ENCODE measurements at regions not wholly inside any gene's neighbourhood (a gene's known extent, or its start where the extent isn't known, plus 50 kb on each side); places are given as distances from the start of the nearest gene placed in this dataset.

- TF ChIP-seq MYBL2 (IDR thresholded peaks at IDR 0.05; ENCODE audit: low read depth) (no peak), MYBL2 (CRISPR knock-in tag; IDR thresholded peaks at IDR 0.05; ENCODE audit: borderline replicate concordance) (no peak), ASH1L (IDR thresholded peaks at IDR 0.05; ENCODE audit: borderline replicate concordance, low read depth, partially characterized antibody) (no peak), ATF3 (IDR thresholded peaks at IDR 0.05) (no peak), ATF3 (CRISPR knock-in tag; conservative IDR thresholded peaks at IDR 0.05) (no peak), ZBTB11 (CRISPR knock-in tag; IDR thresholded peaks at IDR 0.05) (no peak), RFX1 (IDR thresholded peaks at IDR 0.05) (no peak), RBM14 (IDR thresholded peaks at IDR 0.05; ENCODE audit: borderline replicate concordance, insufficient read depth, low read depth, low read length) (no peak), NFE2L1 (tag; IDR thresholded peaks at IDR 0.05; ENCODE audit: borderline replicate concordance, low read depth) (no peak), CTCFL (IDR thresholded peaks at IDR 0.05; ENCODE audit: borderline replicate concordance, insufficient read depth, low read depth, low read length, poor library complexity, severe bottlenecking) (peak; percentile 53), BACH1 (tag; IDR thresholded peaks at IDR 0.05) (no peak), RBM34 (IDR thresholded peaks at IDR 0.05; ENCODE audit: borderline replicate concordance, insufficient read depth, low read length) (no peak), IRF1 (CRISPR knock-in tag; IDR thresholded peaks at IDR 0.05; ENCODE audit: borderline replicate concordance) (no peak), ZC3H8 (IDR thresholded peaks at IDR 0.05) (no peak), ZNF23 (CRISPR knock-in tag; IDR thresholded peaks at IDR 0.05) (no peak), HDAC2 (IDR thresholded peaks at IDR 0.05) (no peak)
- TF ChIP-seq, protein P1, sequence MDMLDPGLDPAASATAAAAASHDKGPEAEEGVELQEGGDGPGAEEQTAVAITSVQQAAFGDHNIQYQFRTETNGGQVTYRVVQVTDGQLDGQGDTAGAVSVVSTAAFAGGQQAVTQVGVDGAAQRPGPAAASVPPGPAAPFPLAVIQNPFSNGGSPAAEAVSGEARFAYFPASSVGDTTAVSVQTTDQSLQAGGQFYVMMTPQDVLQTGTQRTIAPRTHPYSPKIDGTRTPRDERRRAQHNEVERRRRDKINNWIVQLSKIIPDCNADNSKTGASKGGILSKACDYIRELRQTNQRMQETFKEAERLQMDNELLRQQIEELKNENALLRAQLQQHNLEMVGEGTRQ (CRISPR knock-in tag; IDR thresholded peaks at IDR 0.05), result peak; percentile 65
- TF ChIP-seq, protein P2, sequence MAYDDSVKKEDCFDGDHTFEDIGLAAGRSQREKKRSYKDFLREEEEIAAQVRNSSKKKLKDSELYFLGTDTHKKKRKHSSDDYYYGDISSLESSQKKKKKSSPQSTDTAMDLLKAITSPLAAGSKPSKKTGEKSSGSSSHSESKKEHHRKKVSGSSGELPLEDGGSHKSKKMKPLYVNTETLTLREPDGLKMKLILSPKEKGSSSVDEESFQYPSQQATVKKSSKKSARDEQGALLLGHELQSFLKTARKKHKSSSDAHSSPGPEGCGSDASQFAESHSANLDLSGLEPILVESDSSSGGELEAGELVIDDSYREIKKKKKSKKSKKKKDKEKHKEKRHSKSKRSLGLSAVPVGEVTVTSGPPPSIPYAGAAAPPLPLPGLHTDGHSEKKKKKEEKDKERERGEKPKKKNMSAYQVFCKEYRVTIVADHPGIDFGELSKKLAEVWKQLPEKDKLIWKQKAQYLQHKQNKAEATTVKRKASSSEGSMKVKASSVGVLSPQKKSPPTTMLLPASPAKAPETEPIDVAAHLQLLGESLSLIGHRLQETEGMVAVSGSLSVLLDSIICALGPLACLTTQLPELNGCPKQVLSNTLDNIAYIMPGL (CRISPR knock-in tag; IDR thresholded peaks at IDR 0.05), result no peak
Measured at GRCh38 chr2:10239561-10239967, 63.1 kb upstream of the HPCAL1 start (continued).

Measured in K562 (cell line).